Neural crest cell (in vitro differentiated cells): ENCODE measurements at regions not wholly inside any gene's neighbourhood (a gene's known extent, or its start where the extent isn't known, plus 50 kb on each side); places are given as distances from the start of the nearest gene placed in this dataset.
A peak's percentile ranks its signal among the peaks of the same experiment; 100 is the strongest.

Source experiments
- DNase-seq: peaks from one replicate; pipeline ENCODE4 v3.0.0; 2021; ENCODE audit warnings: low read depth, mixed read lengths, low spot score
- H3K27ac Mint-ChIP-seq: one replicate; pipeline ENCODE4 v1.8.0; 2021; ENCODE audit warnings: mild to moderate bottlenecking, mixed read lengths; ENCODE audit not compliant: unreplicated experiment
- H3K27me3 Mint-ChIP-seq: 2 replicates; pipeline ENCODE4 v1.8.0; 2021; ENCODE audit warnings: low read depth, mild to moderate bottlenecking, mixed read lengths
- H3K36me3 Mint-ChIP-seq: 2 replicates; pipeline ENCODE4 v1.8.0; 2021; ENCODE audit warnings: low read depth, mild to moderate bottlenecking, mixed read lengths
- H3K4me1 Mint-ChIP-seq: 2 replicates; pipeline ENCODE4 v1.8.0; 2021; ENCODE audit warnings: mixed read lengths
- H3K4me3 Mint-ChIP-seq: one replicate; pipeline ENCODE4 v1.8.0; 2021; ENCODE audit warnings: mild to moderate bottlenecking, mixed read lengths
- H3K9me3 Mint-ChIP-seq: 2 replicates; pipeline ENCODE4 v1.8.0; 2021; ENCODE audit warnings: mixed read lengths
- CTCF ChIP-seq: fragments of 200-600 bp; sonication (generic); conservative IDR thresholded peaks from 2 replicates; pipeline ENCODE4 v1.5.0; 2021; ENCODE audit warnings: antibody characterized with exemption, mild to moderate bottlenecking

GRCh38 chr2:146040051-146040450, 1520.1 kb upstream of the ZEB2 start:
- no peaks in the 10 kb centered on the region for H3K36me3 Mint-ChIP-seq
- no peaks in the 10 kb centered on the region for H3K9me3 Mint-ChIP-seq
- no peak overlapping the region for H3K4me3 Mint-ChIP-seq

GRCh38 chr2:146038014-146038413, 1518.1 kb upstream of the ZEB2 start:
- Mint-ChIP-seq H3K36me3 (no peaks in the 10 kb centered on the region), H3K27me3 (no peaks in the 10 kb centered on the region), H3K4me1 (peaks cover 43% of the 10 kb centered on the region), H3K27ac (no peak overlapping the region), H3K4me3 (no peak overlapping the region), H3K9me3 (no peaks in the 10 kb centered on the region)
- TF ChIP-seq CTCF, result no peak
- no peak for DNase-seq

More at GRCh38 chr2:146040051-146040450, 1520.1 kb upstream of the ZEB2 start:
- no peak for TF ChIP-seq CTCF
- no peaks in the 10 kb centered on the region for H3K27me3 Mint-ChIP-seq
- no peak overlapping the region for H3K27ac Mint-ChIP-seq
- H3K4me1 Mint-ChIP-seq, result peaks cover 43% of the 10 kb centered on the region
- DNase-seq, result no peak

GRCh38 chr2:146037334-146037870, 1517.5 kb upstream of the ZEB2 start:
- H3K27me3 Mint-ChIP-seq, result no peaks in the 10 kb centered on the region
- no peak for DNase-seq
- no peak for TF ChIP-seq CTCF
- H3K27ac Mint-ChIP-seq, result peak overlapping the region; percentile 0
- no peaks in the 10 kb centered on the region for H3K36me3 Mint-ChIP-seq
- H3K9me3 Mint-ChIP-seq, result no peaks in the 10 kb centered on the region
- H3K4me1 Mint-ChIP-seq, result peaks cover 43% of the 10 kb centered on the region
- H3K4me3 Mint-ChIP-seq, result peak overlapping the region; percentile 3

- H3K27me3 Mint-ChIP-seq, result no peaks in the 10 kb centered on the region
- H3K36me3 Mint-ChIP-seq, result peaks cover 2% of the 10 kb centered on the region
- no peaks in the 10 kb centered on the region for H3K4me1 Mint-ChIP-seq
- no peak overlapping the region for H3K4me3 Mint-ChIP-seq
- DNase-seq, result no peak
- TF ChIP-seq CTCF, result no peak
- H3K9me3 Mint-ChIP-seq, result peaks cover 2% of the 10 kb centered on the region
- H3K27ac Mint-ChIP-seq, result no peak overlapping the region
These were observed 1511.2 kb upstream of the ZEB2 start for GRCh38 chr2:146031158-146031557.

GRCh38 chr2:146027156-146027555, 1507.2 kb upstream of the ZEB2 start:
- Mint-ChIP-seq H3K27ac (no peak overlapping the region), H3K4me1 (no peaks in the 10 kb centered on the region), H3K27me3 (no peaks in the 10 kb centered on the region), H3K36me3 (peaks cover 2% of the 10 kb centered on the region), H3K9me3 (peaks cover 2% of the 10 kb centered on the region), H3K4me3 (no peak overlapping the region)
- TF ChIP-seq CTCF, result no peak
- no peak for DNase-seq

GRCh38 chr2:146025519-146025918, 1505.6 kb upstream of the ZEB2 start:
- H3K4me3 Mint-ChIP-seq, result no peak overlapping the region
- no peak overlapping the region for H3K27ac Mint-ChIP-seq
- H3K27me3 Mint-ChIP-seq, result no peaks in the 10 kb centered on the region
- TF ChIP-seq CTCF, result no peak
- peaks cover 2% of the 10 kb centered on the region for H3K36me3 Mint-ChIP-seq
- H3K4me1 Mint-ChIP-seq, result no peaks in the 10 kb centered on the region
- no peak for DNase-seq
- H3K9me3 Mint-ChIP-seq, result peaks cover 6% of the 10 kb centered on the region
